HCT116 (cell line): ENCODE measurements at regions not wholly inside any gene's neighbourhood (a gene's known extent, or its start where the extent isn't known, plus 50 kb on each side); places are given as distances from the start of the nearest gene placed in this dataset.

Experiments used
- ATAC-seq: fragments of 200-7000 bp; cut with Tn5 transposase; 2 replicates; pipeline ENCODE4 v1.9.1; 2020; ENCODE audit warnings: mild to moderate bottlenecking, moderate library complexity
- BruUV-seq: library from RNA; stranded (reverse); fragments of 400-500 nt; replicated peaks from 2 replicates; lab custom pipeline; 2021; lab: Mats Ljungman, UMichigan
- CTCF ChIA-PET: fragments of 300-600 bp; sonication (Branson Sonifier 250); formaldehyde crosslinking; loops from one replicate; lab custom pipeline; 2021; ENCODE audit warnings: antibody characterized with exemption; lab: Charles Lee
- POLR2A ChIA-PET: fragments of 300-600, 350-600 bp; sonication (Branson Sonifier 250); formaldehyde crosslinking; loops from one replicate; lab custom pipeline; 2021; ENCODE audit warnings: antibody characterized with exemption; lab: Charles Lee
- RAD21 ChIA-PET, 2 experiments: fragments of 300-600 bp; sonication (Branson Sonifier 250); formaldehyde crosslinking; loops; one replicate each; lab custom pipeline; 2023; ENCODE audit warnings: low total read pairs in 2 of 2; ENCODE audit not compliant: uncharacterized antibody in 2 of 2, unreplicated experiment in 2 of 2, low non-redundant PET in 1 of 2; lab: Charles Lee
- DNase-seq: peaks from one replicate; pipeline ENCODE4 v3.0.0-alpha.2; 2010; ENCODE audit warnings: low read depth, low spot score
- H2AFZ ChIP-seq: fragments of 200-600 bp; shearing (Covaris generic), sonication (generic); 2 replicates; pipeline ENCODE4 v1.6.1; 2017; ENCODE audit warnings: low read depth, mixed run types, mixed read lengths, antibody characterized with exemption, low read length; ENCODE audit not compliant: poor library complexity, severe bottlenecking
- H3K27ac ChIP-seq: 2 replicates; pipeline ENCODE4 v1.5.1; 2012; ENCODE audit warnings: low read depth, low read length
- H3K27me3 ChIP-seq: fragments of 200-600 bp; sonication (generic); 2 replicates; pipeline ENCODE4 v1.6.1; 2016; ENCODE audit warnings: mixed run types, low read length, mixed read lengths; ENCODE audit not compliant: insufficient read depth
- H3K36me3 ChIP-seq, 2 experiments: fragments of 200-500 bp in 1 of 2; fragments of 200-600 bp in 1 of 2; sonication (Bioruptor generic) in 1 of 2; sonication (generic) in 1 of 2; 2 replicates each; pipeline versions ENCODE4 v1.5.1 to v1.6.1; 2014 to 2016; ENCODE audit warnings: low read length in 2 of 2, inconsistent platforms in 1 of 2, mixed read lengths in 1 of 2, mixed run types in 1 of 2; ENCODE audit not compliant: insufficient read depth in 2 of 2, control insufficient read depth in 1 of 2
- H3K4me1 ChIP-seq, 2 experiments: fragments of 200-600 bp in 1 of 2; sonication (generic) in 1 of 2; 2 replicates each; pipeline versions ENCODE4 v1.5.1 to v1.6.1; 2012 to 2017; ENCODE audit warnings: low read length in 2 of 2, inconsistent platforms in 1 of 2, mild to moderate bottlenecking in 1 of 2, mixed read lengths in 1 of 2, mixed run types in 1 of 2, moderate library complexity in 1 of 2; ENCODE audit not compliant: insufficient read depth in 2 of 2, control insufficient read depth in 1 of 2
- H3K4me2 ChIP-seq: fragments of 200-600 bp; sonication (generic); 2 replicates; pipeline ENCODE4 v1.6.1; 2017; ENCODE audit warnings: mixed run types, low read length, mixed read lengths
- H3K4me3 ChIP-seq, 2 experiments: fragments of 200-600 bp in 1 of 2; sonication (generic) in 1 of 2; replicated peaks in 1 of 2; 2 replicates each; pipeline ENCODE4 v1.5.1; 2011 to 2016; ENCODE audit warnings: low read length in 2 of 2, control low read depth in 1 of 2, low read depth in 1 of 2, mild to moderate bottlenecking in 1 of 2, mixed read lengths in 1 of 2, mixed run types in 1 of 2
- H3K79me2 ChIP-seq: fragments of 200-600 bp; sonication (generic); 2 replicates; pipeline ENCODE4 v1.6.1; 2017; ENCODE audit warnings: mild to moderate bottlenecking, mixed run types, low read length, moderate library complexity, mixed read lengths; ENCODE audit not compliant: insufficient read depth
- H3K9ac ChIP-seq: fragments of 200-600 bp; sonication (generic); 2 replicates; pipeline ENCODE4 v1.6.1; 2016; ENCODE audit warnings: low read length, mixed read lengths
- H3K9me2 ChIP-seq: fragments of 200-600 bp; sonication (generic), shearing (Covaris generic); 2 replicates; pipeline ENCODE4 v1.6.1; 2017; ENCODE audit warnings: mixed run types, mild to moderate bottlenecking, moderate library complexity; ENCODE audit not compliant: insufficient read depth
- H3K9me3 ChIP-seq, 2 experiments: fragments of 200-500 bp in 1 of 2; fragments of 200-600 bp in 1 of 2; sonication (Bioruptor generic) in 1 of 2; sonication (generic) in 1 of 2; 2 replicates each; pipeline ENCODE4 v1.6.1; 2014 to 2017; ENCODE audit warnings: low read length in 2 of 2, mixed read lengths in 2 of 2, inconsistent platforms in 1 of 2, low read depth in 1 of 2, mild to moderate bottlenecking in 1 of 2, mixed run types in 1 of 2, moderate library complexity in 1 of 2; ENCODE audit not compliant: control insufficient read depth in 1 of 2, insufficient read depth in 1 of 2
- H4K20me1 ChIP-seq: fragments of 200-600 bp; sonication (generic), shearing (Covaris generic); 2 replicates; pipeline ENCODE4 v1.6.1; 2017; ENCODE audit warnings: mixed run types, mild to moderate bottlenecking, moderate library complexity; ENCODE audit not compliant: insufficient read depth
- ELF1 ChIP-seq: IDR thresholded peaks from 2 replicates; pipeline ENCODE4 v1.6.1; 2012; ENCODE audit warnings: low read depth, borderline replicate concordance
- JUND ChIP-seq: IDR thresholded peaks from 2 replicates; pipeline ENCODE4 v1.6.1; 2012
- POLR2A ChIP-seq: IDR thresholded peaks from 2 replicates; pipeline ENCODE4 v1.7.0; 2011; ENCODE audit warnings: borderline replicate concordance; ENCODE audit not compliant: insufficient read depth, insufficient read length; ENCODE audit errors: extremely low read depth
- POLR2AphosphoS5 ChIP-seq: IDR thresholded peaks from 2 replicates; pipeline ENCODE4 v1.6.1; 2011; ENCODE audit warnings: mild to moderate bottlenecking, low read depth, low read length, moderate library complexity
- RAD21 ChIP-seq: IDR thresholded peaks from 2 replicates; pipeline ENCODE4 v1.6.1; 2012; ENCODE audit warnings: low read depth, mild to moderate bottlenecking
- SP1 ChIP-seq: IDR thresholded peaks from 2 replicates; pipeline ENCODE4 v1.6.1; 2012; ENCODE audit warnings: low read depth
- TCF7L2 ChIP-seq: IDR thresholded peaks from 2 replicates; pipeline ENCODE4 v1.7.0; 2011; ENCODE audit warnings: borderline replicate concordance, inconsistent platforms; ENCODE audit not compliant: insufficient read depth, insufficient read length; ENCODE audit errors: extremely low read depth
- YY1 ChIP-seq: IDR thresholded peaks from 2 replicates; pipeline ENCODE4 v1.6.1; 2011; ENCODE audit warnings: low read length, low read depth, moderate library complexity, mild to moderate bottlenecking; ENCODE audit not compliant: insufficient replicate concordance; ENCODE audit errors: extremely low read depth
- ZFX ChIP-seq: fragments of 450-650 bp; IDR thresholded peaks from 2 replicates; pipeline ENCODE4 v1.6.1; 2017
- ZNF274 ChIP-seq: fragments of 200-500 bp; sonication (Bioruptor generic); IDR thresholded peaks from 2 replicates; pipeline ENCODE4 v1.6.1; 2014; ENCODE audit warnings: mild to moderate bottlenecking, low read depth, low read length, inconsistent platforms
- intact Hi-C: fragments of 100-400 bp; cut with micrococcal nuclease; formaldehyde crosslinking; loops from 2 replicates; pipeline ENCODE4 v1.10.0; 2022
- TF ChIP-seq, protein P1 (sequence below), 3 experiments: fragments of 200-600 bp in 1 of 3; sonication (generic) in 1 of 3; IDR thresholded peaks in 2 of 3; conservative IDR thresholded peaks in 1 of 3; 2 replicates each; pipeline ENCODE4 v1.5.1; 2012 to 2017; ENCODE audit warnings: low read depth in 2 of 3, low read length in 2 of 3, antibody characterized with exemption in 1 of 3, borderline replicate concordance in 1 of 3, control low read depth in 1 of 3, mild to moderate bottlenecking in 1 of 3, mixed read lengths in 1 of 3, mixed run types in 1 of 3, moderate library complexity in 1 of 3; ENCODE audit not compliant: insufficient read depth in 1 of 3

GRCh38 chr5:62065050-62065449 lies 241.0 kb upstream of the KIF2A start:
- ChIA-PET CTCF (no interaction called here), RAD21 (no interaction called here)

DNA sequence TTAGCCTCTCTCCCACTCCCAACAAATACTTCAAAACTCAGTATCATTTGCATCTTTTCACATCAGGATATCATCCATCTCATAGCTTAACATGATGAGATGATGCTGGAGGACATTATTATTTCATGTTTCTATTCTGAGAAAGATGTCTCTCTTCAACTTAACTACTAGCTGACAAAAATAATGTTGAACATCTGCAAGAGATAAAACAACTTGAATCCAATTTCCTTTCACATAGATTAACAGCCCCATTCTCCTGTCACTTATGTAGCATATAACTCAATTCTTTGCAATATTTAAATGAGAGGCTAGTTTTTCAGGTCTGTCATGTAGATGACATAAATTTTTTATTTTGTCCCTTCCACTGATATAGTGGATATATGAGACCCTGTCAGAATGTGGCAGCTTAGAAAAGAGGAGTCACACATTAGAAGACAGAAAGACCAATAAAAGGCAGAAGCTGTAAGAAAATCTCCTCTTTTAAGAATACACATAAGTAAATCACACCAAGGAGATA lies 239.2 kb upstream of the KIF2A start:
- H3K9me3 ChIP-seq: no peaks in the 10 kb centered on the region
- H3K27me3 ChIP-seq: peaks cover 64% of the 10 kb centered on the region
- CTCF ChIA-PET: no interaction called here
- no peak overlapping the region for H3K27ac ChIP-seq
- no peak for TF ChIP-seq POLR2A
- H2AFZ ChIP-seq: no peak overlapping the region
- no peaks in the 10 kb centered on the region; the same call in 1 of the 2 replicates for H3K9me2 ChIP-seq
- H3K9ac ChIP-seq: no peak overlapping the region
- intact Hi-C loops: no loop called here
- DNase-seq (no peak), ATAC-seq (no peak)
- no peaks in the 10 kb centered on the region for H3K36me3 ChIP-seq
- POLR2A ChIA-PET: no interaction called here
- H3K79me2 ChIP-seq: no peaks in the 10 kb centered on the region
- RAD21 ChIA-PET: no interaction called here
- no peak overlapping the region for H3K4me3 ChIP-seq
- BruUV-seq: no TSS peak
- no peaks in the 10 kb centered on the region for H3K4me1 ChIP-seq
- H3K4me2 ChIP-seq: no peak overlapping the region
- no peaks in the 10 kb centered on the region for H4K20me1 ChIP-seq

More at GRCh38 chr5:62065050-62065449, 241.0 kb upstream of the KIF2A start:
- H3K79me2 ChIP-seq: no peaks in the 10 kb centered on the region
- H3K27ac ChIP-seq: no peak overlapping the region
- H3K4me2 ChIP-seq: no peak overlapping the region
- H2AFZ ChIP-seq: no peak overlapping the region
- POLR2A ChIA-PET: no interaction called here
- no peaks in the 10 kb centered on the region for H3K36me3 ChIP-seq
- TF ChIP-seq RAD21: no peak
- TF ChIP-seq POLR2AphosphoS5: no peak
- TF ChIP-seq JUND: no peak
- TF ChIP-seq ELF1: no peak
- TF ChIP-seq YY1: no peak
- TF ChIP-seq, protein P1, sequence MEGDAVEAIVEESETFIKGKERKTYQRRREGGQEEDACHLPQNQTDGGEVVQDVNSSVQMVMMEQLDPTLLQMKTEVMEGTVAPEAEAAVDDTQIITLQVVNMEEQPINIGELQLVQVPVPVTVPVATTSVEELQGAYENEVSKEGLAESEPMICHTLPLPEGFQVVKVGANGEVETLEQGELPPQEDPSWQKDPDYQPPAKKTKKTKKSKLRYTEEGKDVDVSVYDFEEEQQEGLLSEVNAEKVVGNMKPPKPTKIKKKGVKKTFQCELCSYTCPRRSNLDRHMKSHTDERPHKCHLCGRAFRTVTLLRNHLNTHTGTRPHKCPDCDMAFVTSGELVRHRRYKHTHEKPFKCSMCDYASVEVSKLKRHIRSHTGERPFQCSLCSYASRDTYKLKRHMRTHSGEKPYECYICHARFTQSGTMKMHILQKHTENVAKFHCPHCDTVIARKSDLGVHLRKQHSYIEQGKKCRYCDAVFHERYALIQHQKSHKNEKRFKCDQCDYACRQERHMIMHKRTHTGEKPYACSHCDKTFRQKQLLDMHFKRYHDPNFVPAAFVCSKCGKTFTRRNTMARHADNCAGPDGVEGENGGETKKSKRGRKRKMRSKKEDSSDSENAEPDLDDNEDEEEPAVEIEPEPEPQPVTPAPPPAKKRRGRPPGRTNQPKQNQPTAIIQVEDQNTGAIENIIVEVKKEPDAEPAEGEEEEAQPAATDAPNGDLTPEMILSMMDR (IDR thresholded peaks at IDR 0.05 in 2 of 3, conservative IDR thresholded peaks at IDR 0.05 in 1 of 3; ENCODE audit: borderline replicate concordance in 1 of 3, insufficient read depth in 1 of 3, low read depth in 2 of 3, low read length in 2 of 3): no peak
- no peak for TF ChIP-seq SP1
- no peak for TF ChIP-seq ZNF274
- TF ChIP-seq TCF7L2: no peak
- TF ChIP-seq ZFX: no peak
- TF ChIP-seq, all 23 proteins: peak for 0
- Histone ChIP-seq H3K4me1 (no peaks in the 10 kb centered on the region), H4K20me1 (no peaks in the 10 kb centered on the region), H3K9me3 (no peaks in the 10 kb centered on the region), H3K4me3 (no peak overlapping the region), H3K9me2 (no peaks in the 10 kb centered on the region; the same call in 1 of the 2 replicates), H3K27me3 (peaks cover 68% of the 10 kb centered on the region), H3K9ac (no peak overlapping the region)
- no TSS peak for BruUV-seq
- DNase-seq (no peak), ATAC-seq (no peak)
- intact Hi-C loops: no loop called here
